ENCODE measurements at regions not wholly inside any gene's neighbourhood (a gene's known extent, or its start where the extent isn't known, plus 50 kb on each side); places are given as distances from the start of the nearest gene placed in this dataset.

DNA sequence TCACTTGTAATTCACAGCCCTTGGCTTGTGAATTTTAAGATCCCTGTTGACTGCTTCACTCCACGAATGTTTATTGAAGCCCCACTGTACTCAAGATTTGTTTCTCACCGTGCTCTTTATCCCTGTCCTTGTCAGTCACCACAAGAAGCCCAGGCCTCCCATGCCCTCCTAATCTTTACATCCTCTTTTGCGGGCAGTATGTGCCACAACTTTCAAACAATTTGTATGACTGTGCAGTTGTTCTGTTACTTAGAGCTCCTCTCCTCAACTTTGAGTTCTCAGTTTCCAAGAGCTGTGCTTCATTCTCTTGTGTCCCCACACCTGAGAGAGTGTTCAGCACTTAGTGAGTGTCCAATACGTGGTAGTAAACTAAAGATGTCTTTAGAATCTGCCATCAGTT, 467.7 kb downstream of the NKX6-1 start:
- H3K9me3 ChIP-seq (ENCODE audit: control insufficient read depth, low read depth, low read length): no peaks in the 10 kb centered on the region
- H3K27me3 ChIP-seq (ENCODE audit: control insufficient read depth, insufficient read depth, low read length): no peaks in the 10 kb centered on the region
- H3K4me1 ChIP-seq (ENCODE audit: control insufficient read depth, low read depth, low read length): no peaks in the 10 kb centered on the region
- no peaks in the 10 kb centered on the region for H3K36me3 ChIP-seq (ENCODE audit: control insufficient read depth, low read depth, low read length)
- H3K4me3 ChIP-seq (ENCODE audit: low read length): no peak overlapping the region
- H3K9ac ChIP-seq (ENCODE audit: low read length): no peak overlapping the region
- no peak overlapping the region for H3K27ac ChIP-seq (ENCODE audit: low read length)

DNA sequence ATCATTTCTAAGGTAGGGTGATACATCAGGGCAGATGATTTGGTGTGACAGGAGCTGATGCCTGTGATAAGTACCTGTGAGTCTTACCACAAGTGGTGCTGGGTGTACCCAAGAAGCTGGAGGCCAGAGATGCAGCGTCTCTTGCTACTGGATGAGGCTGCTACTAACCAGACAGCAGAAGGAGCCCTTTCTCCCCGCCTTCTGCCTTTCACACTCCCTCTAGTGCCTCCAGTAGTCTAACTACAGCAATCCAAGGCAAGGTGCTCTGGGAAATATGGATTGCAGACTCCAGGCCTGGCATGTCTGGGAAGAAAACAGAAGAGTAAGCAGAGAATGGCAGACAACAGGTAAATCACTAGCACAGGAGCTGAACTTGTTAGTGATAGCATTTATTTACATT, 470.8 kb downstream of the NKX6-1 start:
- Histone ChIP-seq H3K9ac (ENCODE audit: low read length) (no peak overlapping the region), H3K36me3 (ENCODE audit: control insufficient read depth, low read depth, low read length) (no peaks in the 10 kb centered on the region), H3K4me3 (ENCODE audit: low read length) (no peak overlapping the region), H3K4me1 (ENCODE audit: control insufficient read depth, low read depth, low read length) (no peaks in the 10 kb centered on the region), H3K9me3 (ENCODE audit: control insufficient read depth, low read depth, low read length) (no peaks in the 10 kb centered on the region), H3K27me3 (ENCODE audit: control insufficient read depth, insufficient read depth, low read length) (no peaks in the 10 kb centered on the region), H3K27ac (ENCODE audit: low read length) (no peak overlapping the region)

DNA sequence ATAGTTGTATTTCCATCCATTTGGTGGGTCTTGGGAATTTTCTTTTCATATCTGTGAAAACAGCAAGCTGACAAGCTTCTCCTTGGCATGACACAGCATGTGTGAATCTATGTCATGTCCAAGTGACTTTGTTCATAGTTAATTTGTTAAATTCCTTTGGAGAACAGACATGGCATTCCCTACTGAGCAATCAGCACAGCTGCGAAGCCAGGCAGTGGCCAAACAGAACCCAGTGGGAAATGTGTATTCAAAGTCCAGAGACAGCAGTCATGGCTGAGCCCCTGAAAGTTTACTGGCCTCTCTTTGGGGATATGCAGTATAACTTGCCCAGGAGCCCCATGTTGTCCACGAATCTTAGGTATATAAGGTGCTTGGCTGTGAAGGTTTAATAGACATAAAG, 474.7 kb downstream of the NKX6-1 start:
- H3K9me3 ChIP-seq (ENCODE audit: control insufficient read depth, low read depth, low read length): no peaks in the 10 kb centered on the region
- H3K9ac ChIP-seq (ENCODE audit: low read length): no peak overlapping the region
- H3K4me1 ChIP-seq (ENCODE audit: control insufficient read depth, low read depth, low read length): no peaks in the 10 kb centered on the region
- no peaks in the 10 kb centered on the region for H3K36me3 ChIP-seq (ENCODE audit: control insufficient read depth, low read depth, low read length)
- H3K27me3 ChIP-seq (ENCODE audit: control insufficient read depth, insufficient read depth, low read length): no peaks in the 10 kb centered on the region
- H3K27ac ChIP-seq (ENCODE audit: low read length): no peak overlapping the region
- no peak overlapping the region for H3K4me3 ChIP-seq (ENCODE audit: low read length)

DNA sequence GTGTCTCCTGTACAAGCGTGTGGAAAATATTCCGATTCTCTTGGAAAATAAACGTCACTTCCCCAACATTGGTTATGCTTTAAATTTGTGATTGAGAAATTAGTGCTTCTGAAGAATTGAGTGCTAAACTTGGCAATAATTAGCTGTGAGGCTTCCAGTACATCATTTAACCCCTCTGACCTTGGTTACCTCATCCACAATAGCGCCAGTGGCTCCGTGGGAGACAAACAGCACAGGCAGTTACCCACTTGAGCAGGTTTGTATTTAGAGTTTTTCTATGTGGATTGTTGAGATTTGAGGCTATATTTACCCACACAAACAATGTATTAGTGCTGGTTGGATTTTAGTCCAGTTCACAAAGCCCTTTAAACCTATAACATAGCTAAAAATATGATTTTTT, 476.5 kb downstream of the NKX6-1 start:
- Histone ChIP-seq H3K27ac (ENCODE audit: low read length) (no peak overlapping the region), H3K9ac (ENCODE audit: low read length) (no peak overlapping the region), H3K9me3 (ENCODE audit: control insufficient read depth, low read depth, low read length) (no peaks in the 10 kb centered on the region), H3K4me1 (ENCODE audit: control insufficient read depth, low read depth, low read length) (no peaks in the 10 kb centered on the region), H3K27me3 (ENCODE audit: control insufficient read depth, insufficient read depth, low read length) (no peaks in the 10 kb centered on the region), H3K4me3 (ENCODE audit: low read length) (no peak overlapping the region), H3K36me3 (ENCODE audit: control insufficient read depth, low read depth, low read length) (no peaks in the 10 kb centered on the region)

DNA sequence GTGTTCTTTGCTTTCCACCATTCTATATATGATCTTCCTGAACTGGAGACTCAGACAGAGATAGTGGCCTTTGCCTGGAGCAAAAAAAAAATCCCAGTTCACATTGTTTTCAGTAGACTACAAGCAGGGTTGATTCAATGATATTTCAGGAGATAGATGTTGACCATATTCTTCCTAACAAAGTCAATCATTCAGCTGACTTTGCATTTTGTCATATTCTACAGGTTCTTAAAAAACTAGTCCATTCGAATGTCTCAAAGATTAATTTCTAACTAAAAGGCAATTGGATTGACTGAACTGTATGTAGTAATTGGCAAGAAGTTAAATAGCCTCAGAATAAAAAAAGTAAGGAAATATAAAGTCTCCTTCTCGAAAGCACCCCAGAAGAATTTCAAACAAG, 479.5 kb downstream of the NKX6-1 start:
- Histone ChIP-seq H3K9me3 (ENCODE audit: control insufficient read depth, low read depth, low read length) (no peaks in the 10 kb centered on the region), H3K4me1 (ENCODE audit: control insufficient read depth, low read depth, low read length) (no peaks in the 10 kb centered on the region)

DNA sequence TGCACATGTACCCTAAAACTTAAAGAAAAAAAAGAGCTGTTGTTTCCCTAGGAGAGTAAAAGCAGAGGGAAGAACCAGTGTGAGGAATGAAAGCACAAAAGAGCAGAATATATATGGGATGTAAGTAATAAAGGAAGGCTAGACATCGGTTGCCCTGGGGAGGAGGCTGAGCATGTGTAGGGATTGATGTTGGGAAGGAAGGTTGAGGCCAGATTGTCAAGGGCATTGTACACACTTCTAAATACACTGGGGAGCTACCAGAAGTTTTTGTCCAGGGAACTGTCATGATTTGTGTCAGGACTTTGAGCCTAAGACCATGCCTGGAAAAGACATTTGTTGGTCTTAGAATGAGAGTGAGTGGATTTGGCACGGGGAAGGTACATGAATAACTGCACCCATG, 467.1 kb downstream of the GPAT3 start:
- H3K27me3 ChIP-seq (ENCODE audit: control insufficient read depth, insufficient read depth, low read length): no peaks in the 10 kb centered on the region
- H3K4me1 ChIP-seq (ENCODE audit: control insufficient read depth, low read depth, low read length): no peaks in the 10 kb centered on the region
- no peaks in the 10 kb centered on the region for H3K36me3 ChIP-seq (ENCODE audit: control insufficient read depth, low read depth, low read length)
- no peaks in the 10 kb centered on the region for H3K9me3 ChIP-seq (ENCODE audit: control insufficient read depth, low read depth, low read length)
- H3K4me3 ChIP-seq (ENCODE audit: low read length): no peak overlapping the region
- H3K27ac ChIP-seq (ENCODE audit: low read length): no peak overlapping the region
- H3K9ac ChIP-seq (ENCODE audit: low read length): no peak overlapping the region

More for the DNA sequence above, 479.5 kb downstream of the NKX6-1 start:
- H3K27me3 ChIP-seq (ENCODE audit: control insufficient read depth, insufficient read depth, low read length): no peaks in the 10 kb centered on the region
- H3K27ac ChIP-seq (ENCODE audit: low read length): no peak overlapping the region
- H3K4me3 ChIP-seq (ENCODE audit: low read length): no peak overlapping the region
- no peaks in the 10 kb centered on the region for H3K36me3 ChIP-seq (ENCODE audit: control insufficient read depth, low read depth, low read length)
- no peak overlapping the region for H3K9ac ChIP-seq (ENCODE audit: low read length)

DNA sequence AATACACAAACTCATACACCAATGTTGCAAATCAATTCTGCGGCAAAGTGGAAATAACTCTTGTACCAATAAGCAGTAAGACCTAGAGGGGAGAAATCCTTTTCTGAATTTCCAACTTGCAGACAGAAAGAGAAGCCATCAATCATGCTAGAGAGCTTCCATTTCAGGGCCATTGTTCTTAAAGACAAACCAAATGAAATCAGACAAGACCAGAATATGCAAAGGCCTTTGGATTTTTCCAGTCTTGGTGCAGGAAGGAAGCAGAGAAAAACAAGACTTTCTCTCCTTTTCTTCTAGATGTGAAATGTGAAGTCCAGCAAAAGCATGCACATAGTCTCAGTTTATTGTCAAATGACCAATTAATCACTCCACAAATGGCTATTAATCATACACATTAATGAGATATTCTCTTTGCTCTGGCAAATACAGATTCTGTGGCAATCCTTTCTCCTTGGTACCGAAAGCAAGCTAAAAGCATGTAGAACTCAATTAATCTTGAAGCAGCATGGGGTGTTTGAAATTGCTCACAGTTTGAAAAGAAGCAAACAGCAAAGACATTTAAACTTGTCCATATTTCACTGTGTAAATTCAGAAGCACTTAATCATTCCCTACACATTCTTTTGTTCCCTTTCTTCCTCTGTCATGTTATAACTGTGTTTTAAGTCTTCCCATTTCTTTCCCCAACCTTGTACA, 466.1 kb downstream of the GPAT3 start:
- H3K4me1 ChIP-seq (ENCODE audit: control insufficient read depth, low read depth, low read length): peaks cover 2% of the 10 kb centered on the region
- no peaks in the 10 kb centered on the region for H3K9me3 ChIP-seq (ENCODE audit: control insufficient read depth, low read depth, low read length)
- no peak overlapping the region for H3K4me3 ChIP-seq (ENCODE audit: low read length)
- no peaks in the 10 kb centered on the region for H3K27me3 ChIP-seq (ENCODE audit: control insufficient read depth, insufficient read depth, low read length)
- no peaks in the 10 kb centered on the region for H3K36me3 ChIP-seq (ENCODE audit: control insufficient read depth, low read depth, low read length)
- no peak overlapping the region for H3K27ac ChIP-seq (ENCODE audit: low read length)
- no peak overlapping the region for H3K9ac ChIP-seq (ENCODE audit: low read length)

DNA sequence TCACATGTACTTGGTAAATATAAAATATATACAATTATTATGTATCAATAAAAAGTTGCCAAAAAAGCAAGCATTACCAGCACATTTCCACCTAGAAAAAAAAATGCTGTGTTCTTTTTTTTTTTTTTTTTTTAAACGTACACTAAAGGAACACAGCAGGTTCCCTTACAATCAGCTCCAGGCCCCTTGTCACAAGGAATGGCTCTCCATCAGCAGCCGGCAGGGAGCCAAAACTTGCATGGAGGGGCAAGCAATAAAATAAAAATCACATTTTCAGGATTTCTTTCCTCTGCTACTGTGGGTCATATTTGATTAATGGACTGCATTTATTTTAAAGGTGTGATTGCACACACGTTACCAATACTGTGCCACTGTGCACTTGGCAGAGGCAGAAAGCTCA, 460.3 kb downstream of the GPAT3 start:
- Histone ChIP-seq H3K4me1 (ENCODE audit: control insufficient read depth, low read depth, low read length) (peaks cover 9% of the 10 kb centered on the region), H3K27me3 (ENCODE audit: control insufficient read depth, insufficient read depth, low read length) (no peaks in the 10 kb centered on the region), H3K9ac (ENCODE audit: low read length) (no peak overlapping the region), H3K4me3 (ENCODE audit: low read length) (no peak overlapping the region), H3K27ac (ENCODE audit: low read length) (no peak overlapping the region), H3K36me3 (ENCODE audit: control insufficient read depth, low read depth, low read length) (no peaks in the 10 kb centered on the region), H3K9me3 (ENCODE audit: control insufficient read depth, low read depth, low read length) (no peaks in the 10 kb centered on the region)

DNA sequence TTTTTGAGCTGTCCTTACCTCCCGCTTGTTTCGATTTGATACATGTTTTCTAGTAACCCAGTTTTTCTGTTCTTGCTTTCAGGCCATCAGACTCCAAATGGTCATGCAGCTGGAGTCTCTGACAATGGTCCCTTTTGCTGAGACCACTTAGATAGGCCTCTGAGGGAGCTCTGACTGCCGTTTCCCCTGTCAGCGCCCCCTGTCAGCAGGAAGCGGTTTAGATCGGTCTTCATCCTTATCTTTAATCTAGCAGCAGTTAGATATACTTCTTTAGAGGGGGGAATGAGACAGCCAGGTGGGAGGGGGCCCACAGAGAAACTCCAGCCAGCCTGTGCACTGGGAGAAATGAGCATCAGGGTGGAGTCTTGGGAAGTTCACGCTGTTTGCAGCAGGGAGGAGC, 457.9 kb downstream of the GPAT3 start:
- Histone ChIP-seq H3K9me3 (ENCODE audit: control insufficient read depth, low read depth, low read length) (no peaks in the 10 kb centered on the region), H3K4me3 (ENCODE audit: low read length) (no peak overlapping the region), H3K4me1 (ENCODE audit: control insufficient read depth, low read depth, low read length) (peaks cover 9% of the 10 kb centered on the region), H3K9ac (ENCODE audit: low read length) (no peak overlapping the region), H3K27ac (ENCODE audit: low read length) (no peak overlapping the region), H3K27me3 (ENCODE audit: control insufficient read depth, insufficient read depth, low read length) (no peaks in the 10 kb centered on the region), H3K36me3 (ENCODE audit: control insufficient read depth, low read depth, low read length) (no peaks in the 10 kb centered on the region)

DNA sequence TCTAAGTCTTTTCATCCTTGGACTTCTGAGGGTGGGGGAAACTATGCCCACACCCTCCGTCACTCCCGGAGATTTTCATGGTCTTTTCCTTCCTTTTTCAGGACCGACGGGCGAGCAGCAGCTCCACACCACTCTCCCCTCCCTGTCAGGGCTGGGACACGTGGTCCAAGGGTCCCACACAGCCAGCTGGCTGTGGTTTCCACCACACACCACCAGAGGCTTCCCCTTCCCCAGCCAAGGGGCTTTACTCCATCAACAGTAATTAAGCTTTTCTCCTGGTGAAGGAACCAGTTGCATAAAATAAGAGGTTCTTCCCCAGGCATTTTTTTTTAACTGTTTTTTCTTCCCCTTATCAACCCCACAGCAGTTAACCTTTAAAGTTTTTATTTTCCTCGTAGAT, 453.9 kb downstream of the GPAT3 start:
- H3K4me1 ChIP-seq (ENCODE audit: control insufficient read depth, low read depth, low read length): no peaks in the 10 kb centered on the region
- H3K27ac ChIP-seq (ENCODE audit: low read length): no peak overlapping the region
- H3K9me3 ChIP-seq (ENCODE audit: control insufficient read depth, low read depth, low read length): no peaks in the 10 kb centered on the region
- no peaks in the 10 kb centered on the region for H3K36me3 ChIP-seq (ENCODE audit: control insufficient read depth, low read depth, low read length)
- H3K9ac ChIP-seq (ENCODE audit: low read length): no peak overlapping the region
- no peaks in the 10 kb centered on the region for H3K27me3 ChIP-seq (ENCODE audit: control insufficient read depth, insufficient read depth, low read length)
- H3K4me3 ChIP-seq (ENCODE audit: low read length): no peak overlapping the region

DNA sequence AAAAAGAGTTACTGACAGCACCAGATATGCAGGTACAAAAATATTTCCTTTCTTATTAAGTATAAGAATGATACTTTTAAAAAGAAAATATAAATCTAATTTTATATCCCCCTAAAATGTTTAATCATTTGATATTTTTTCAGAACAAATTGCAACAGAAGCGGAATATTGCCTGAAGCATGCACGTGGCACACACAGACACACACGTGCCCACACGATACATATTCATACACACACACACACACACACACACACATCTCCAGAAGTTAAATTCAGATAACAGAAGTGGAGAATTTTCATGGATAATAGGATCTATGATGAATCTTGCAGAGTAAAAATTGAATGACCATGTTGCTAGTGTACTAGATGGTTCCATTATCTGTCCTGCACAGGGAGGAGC, 445.2 kb downstream of the GPAT3 start:
- H3K9ac ChIP-seq (ENCODE audit: low read length): no peak overlapping the region
- no peaks in the 10 kb centered on the region for H3K9me3 ChIP-seq (ENCODE audit: control insufficient read depth, low read depth, low read length)
- no peak overlapping the region for H3K4me3 ChIP-seq (ENCODE audit: low read length)
- H3K27ac ChIP-seq (ENCODE audit: low read length): no peak overlapping the region
- no peaks in the 10 kb centered on the region for H3K27me3 ChIP-seq (ENCODE audit: control insufficient read depth, insufficient read depth, low read length)
- H3K36me3 ChIP-seq (ENCODE audit: control insufficient read depth, low read depth, low read length): no peaks in the 10 kb centered on the region
- H3K4me1 ChIP-seq (ENCODE audit: control insufficient read depth, low read depth, low read length): no peaks in the 10 kb centered on the region

DNA sequence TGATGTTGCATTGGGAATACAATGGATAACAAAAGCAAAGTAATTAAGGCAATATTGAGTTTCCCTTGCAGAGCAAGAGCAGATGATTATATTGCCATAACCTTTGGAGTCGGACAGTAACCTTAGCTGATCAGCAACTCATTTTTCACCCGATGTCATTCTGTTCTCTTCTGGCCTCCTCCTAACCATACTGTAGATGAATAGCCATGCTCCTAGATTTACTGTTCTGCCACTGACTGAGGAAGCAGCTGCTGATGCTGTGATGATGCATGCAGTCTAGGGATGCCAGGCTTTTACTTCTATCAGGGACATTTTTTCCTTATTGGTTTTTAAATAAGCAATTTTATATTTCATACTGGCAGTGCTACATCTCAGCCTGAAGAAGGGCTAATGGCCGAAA, 443.9 kb downstream of the GPAT3 start:
- Histone ChIP-seq H3K9me3 (ENCODE audit: control insufficient read depth, low read depth, low read length) (no peaks in the 10 kb centered on the region), H3K9ac (ENCODE audit: low read length) (no peak overlapping the region), H3K36me3 (ENCODE audit: control insufficient read depth, low read depth, low read length) (no peaks in the 10 kb centered on the region), H3K27ac (ENCODE audit: low read length) (no peak overlapping the region), H3K4me1 (ENCODE audit: control insufficient read depth, low read depth, low read length) (no peaks in the 10 kb centered on the region), H3K27me3 (ENCODE audit: control insufficient read depth, insufficient read depth, low read length) (no peaks in the 10 kb centered on the region), H3K4me3 (ENCODE audit: low read length) (no peak overlapping the region)

Measured in iPS-18a (cell line).